NCI-H2196 (cell line): ENCODE measurements at regions not wholly inside any gene's neighbourhood (a gene's known extent, or its start where the extent isn't known, plus 50 kb on each side); places are given as distances from the start of the nearest gene placed in this dataset.
"Not testable (repeated sequence)": the region's sequence is repeated elsewhere in the genome, so short reads cannot be mapped to it uniquely, and the experiment has no call there.

Experiments used
- DNase-seq: peaks from one replicate; lab custom pipeline; 2025; ENCODE audit not compliant: unreplicated experiment; lab: John Stamatoyannopoulos, UW

DNA sequence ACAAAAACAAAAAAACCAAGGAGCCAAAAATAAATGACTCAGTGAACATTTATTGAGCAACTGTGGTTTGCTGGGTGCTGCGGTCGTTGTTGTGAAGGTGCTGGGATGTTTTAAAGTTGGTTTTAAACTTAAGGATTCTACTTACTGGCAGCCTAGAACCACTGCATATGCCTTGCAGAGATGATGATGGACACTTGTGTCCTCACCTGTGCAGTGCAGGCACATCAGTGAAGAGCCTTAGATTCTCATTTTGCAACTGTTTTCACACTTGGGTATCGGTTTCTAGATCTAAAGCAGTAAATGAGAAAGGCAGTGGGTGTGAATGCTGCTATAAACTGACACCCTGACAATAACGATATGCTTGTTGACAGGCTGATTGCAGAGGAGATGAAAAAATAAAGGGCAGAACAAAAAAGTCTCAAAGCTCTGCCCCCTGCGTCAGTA lies 68.8 kb downstream of the UTRN start:
- no peak for DNase-seq

DNA sequence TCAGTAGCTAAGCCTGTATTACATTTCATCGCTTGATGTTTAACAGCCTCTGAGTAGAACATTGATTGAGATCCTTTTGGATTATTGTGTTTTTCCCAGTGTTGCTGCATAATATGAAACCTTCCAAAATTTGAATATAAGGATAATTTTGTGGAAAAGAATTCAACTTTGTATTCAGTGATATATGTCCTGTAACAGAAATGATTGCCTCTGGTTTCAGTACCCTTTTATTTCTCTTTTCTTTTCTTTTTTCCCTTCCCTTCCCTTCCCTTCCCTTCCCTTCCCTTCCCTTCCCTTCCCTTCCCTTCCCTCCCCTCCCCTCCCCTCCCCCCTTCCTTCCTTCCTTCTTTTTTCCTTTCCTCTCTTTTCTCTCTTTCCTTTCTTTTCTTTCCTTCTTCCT lies 74.6 kb downstream of the UTRN start:
- no peak for DNase-seq

DNA sequence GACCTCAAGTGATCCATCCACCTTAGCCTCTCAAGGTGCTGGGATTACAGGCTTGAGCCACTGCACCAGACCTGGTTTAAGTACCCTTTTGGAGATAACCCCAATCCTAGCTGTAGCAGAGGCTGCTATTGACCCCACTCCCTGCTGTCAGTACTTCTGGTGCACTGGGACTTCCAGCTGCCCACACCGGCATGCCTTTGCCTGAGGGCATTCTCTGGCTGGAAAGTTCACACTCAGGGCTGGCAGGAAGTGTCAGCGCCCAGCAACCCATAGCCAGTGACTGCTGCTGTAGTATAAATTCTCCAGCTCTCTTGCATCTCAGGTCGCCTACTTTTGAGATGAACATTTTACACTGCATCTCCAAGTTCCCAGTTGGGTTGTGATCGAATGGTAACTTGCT lies 75.3 kb downstream of the UTRN start:
- no peak for DNase-seq

DNA sequence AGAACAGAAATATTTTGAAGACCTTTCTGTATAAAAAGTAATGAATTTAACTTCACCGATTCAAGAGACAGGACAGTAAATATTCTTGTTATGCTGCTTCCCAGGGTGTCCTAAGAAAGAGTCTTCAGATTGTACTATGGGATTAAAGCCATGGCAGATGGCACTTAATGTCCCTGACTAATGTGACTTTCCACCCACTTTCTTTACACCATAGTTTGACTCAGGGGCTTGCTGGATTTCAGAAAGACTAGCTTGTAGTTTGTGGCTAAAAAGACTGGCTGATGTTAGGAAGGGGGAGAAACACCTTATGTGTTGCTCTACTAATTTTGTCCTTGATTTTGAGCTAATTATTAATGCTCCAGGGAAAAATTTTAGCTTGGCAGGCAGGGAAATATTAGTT lies 75.9 kb downstream of the UTRN start:
- DNase-seq = no peak

DNA sequence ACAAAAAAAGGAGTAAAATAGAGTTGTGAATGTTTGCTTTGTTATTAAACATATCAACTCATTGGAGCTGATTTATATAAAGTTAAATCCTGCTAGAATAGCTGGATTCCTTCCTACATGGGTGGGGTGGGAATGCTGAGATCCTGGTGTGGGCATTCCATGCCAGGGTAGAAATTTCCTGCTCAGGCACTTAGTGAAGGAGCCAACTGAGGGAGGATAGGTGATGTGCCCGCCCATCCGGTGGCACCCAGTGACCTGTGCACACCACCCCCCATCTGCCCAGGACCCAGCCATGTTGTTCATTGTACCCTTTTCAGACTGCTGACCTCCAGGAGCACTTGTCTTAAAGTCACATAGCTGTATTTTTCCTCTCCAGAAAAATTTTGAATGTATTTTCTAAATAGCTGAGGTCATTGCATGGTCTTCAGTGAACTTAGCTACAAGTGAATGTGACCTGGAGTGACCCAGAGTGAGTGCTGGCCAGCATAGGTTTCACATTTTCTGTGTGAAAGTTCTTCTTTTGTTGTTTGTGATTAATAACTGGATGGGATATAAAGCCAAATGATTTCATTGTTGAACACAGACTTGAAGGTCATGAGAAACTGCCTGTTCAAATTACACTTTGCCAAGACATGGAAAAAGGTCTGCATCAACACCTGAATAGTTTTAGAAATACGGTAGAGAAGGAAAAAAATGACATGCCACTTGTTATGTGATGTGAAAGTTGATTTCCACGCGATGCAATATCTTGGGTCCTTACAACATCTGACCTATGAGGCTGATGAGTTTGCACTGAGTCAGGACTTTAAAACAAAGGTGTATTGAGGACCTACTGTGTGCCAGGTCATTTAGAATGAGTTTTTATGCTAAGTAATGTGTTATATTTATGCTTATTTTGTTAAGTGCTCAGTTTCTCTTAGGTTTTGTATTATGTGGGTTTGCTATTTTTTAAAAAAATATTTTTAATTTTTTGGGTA lies 77.2 kb downstream of the UTRN start:
- no peak for DNase-seq

DNA sequence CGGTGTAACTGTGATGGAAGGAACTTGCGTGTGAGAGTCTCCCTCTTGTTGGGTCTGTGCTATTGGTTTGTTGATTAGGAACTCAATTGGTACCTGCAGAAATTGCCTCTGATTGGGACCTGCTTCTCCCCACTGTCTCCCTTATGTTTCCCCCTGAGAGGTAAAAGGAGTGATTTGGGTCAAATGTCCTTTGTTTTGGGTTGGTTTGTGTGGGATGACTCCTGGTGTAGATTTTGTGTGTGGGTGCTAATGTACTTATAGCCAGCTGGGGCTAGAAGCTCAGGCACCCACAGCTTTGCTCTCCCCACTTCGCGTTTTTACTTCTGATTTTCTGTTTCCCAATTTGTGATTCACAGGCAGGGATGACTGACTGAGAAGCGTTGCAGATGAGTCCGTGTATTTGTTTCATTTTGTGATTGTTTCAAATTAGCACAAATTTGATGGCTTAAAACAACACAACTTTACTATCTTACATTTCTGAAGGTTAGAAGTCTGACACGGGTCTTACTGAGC lies 79.1 kb downstream of the UTRN start:
- no peak for DNase-seq

DNA sequence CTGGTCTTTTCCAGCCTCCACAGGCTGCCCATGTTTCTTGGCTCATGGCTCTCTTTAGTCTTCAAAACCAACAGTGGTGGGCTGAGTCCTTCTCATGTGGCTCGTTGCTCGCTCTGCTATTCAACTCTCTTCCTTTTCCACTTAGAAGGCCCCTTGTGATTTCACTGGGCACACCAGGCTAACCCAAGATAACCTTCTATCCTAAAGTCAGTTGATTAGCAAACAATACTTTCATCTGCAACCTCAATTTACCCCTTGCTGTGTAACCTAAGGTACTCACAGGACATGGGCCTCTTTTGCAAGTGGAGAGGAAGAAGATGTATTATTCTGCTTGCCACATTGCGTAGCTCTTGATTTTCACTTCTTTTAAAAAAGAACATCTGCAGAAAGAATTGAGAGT lies 79.6 kb downstream of the UTRN start:
- no peak for DNase-seq

DNA sequence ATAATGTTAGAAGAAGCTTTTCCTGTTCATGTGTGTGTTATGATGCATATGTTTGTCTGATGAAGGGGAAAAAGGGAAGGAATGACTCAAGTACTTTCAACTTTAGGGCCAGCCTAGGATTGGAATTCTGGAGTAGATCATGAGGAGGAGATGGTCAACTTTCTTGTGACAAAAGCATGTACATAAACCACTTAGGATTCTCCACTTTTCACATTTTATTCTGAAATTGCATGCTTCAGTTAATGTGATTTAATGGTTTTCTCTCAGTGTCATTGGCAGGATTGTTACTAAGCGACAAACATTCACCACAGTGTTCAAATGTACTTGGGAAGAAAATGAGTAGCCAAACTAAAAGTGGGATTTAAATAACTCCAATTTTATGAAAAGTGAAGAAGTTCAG lies 80.1 kb downstream of the UTRN start:
- DNase-seq = no peak

DNA sequence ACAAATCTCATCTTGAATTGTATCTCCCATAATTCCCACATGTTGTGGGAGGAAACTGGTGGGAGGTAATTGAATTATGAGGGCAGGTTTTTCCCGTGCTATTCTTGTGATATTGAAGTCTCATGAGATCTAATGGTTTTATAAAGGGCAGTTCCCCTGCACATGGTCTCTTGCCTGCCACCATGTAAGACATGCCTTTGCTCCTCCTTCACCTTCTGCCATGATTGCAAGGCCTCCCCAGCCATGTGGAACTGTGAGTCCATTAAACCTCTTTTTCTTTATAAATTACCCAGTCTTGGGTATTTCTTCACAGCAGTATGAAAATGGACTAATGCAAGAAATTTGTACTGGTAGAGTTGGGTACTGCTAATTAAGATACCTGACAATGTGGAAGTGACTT lies 84.6 kb downstream of the UTRN start:
- DNase-seq = not testable (repeated sequence)

DNA sequence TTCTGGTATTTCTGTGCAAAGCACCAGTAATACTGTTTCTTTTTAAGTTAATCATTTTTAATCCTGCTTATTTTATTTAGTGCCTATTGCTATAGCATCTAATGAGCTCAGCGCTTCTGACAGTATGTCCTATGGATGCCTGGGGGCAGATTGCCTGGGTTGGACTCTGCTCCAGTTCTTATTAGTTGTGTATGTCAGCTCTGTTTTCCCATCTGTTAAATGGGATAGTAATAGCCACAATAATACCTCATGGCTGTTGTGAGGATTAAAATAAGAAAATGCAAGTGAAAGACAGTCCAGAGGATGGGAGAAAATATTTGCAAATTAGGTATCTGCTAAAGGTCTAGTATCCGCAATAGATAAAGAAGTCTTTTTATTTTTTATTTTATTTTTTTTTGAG lies 87.0 kb downstream of the UTRN start:
- DNase-seq = no peak

DNA sequence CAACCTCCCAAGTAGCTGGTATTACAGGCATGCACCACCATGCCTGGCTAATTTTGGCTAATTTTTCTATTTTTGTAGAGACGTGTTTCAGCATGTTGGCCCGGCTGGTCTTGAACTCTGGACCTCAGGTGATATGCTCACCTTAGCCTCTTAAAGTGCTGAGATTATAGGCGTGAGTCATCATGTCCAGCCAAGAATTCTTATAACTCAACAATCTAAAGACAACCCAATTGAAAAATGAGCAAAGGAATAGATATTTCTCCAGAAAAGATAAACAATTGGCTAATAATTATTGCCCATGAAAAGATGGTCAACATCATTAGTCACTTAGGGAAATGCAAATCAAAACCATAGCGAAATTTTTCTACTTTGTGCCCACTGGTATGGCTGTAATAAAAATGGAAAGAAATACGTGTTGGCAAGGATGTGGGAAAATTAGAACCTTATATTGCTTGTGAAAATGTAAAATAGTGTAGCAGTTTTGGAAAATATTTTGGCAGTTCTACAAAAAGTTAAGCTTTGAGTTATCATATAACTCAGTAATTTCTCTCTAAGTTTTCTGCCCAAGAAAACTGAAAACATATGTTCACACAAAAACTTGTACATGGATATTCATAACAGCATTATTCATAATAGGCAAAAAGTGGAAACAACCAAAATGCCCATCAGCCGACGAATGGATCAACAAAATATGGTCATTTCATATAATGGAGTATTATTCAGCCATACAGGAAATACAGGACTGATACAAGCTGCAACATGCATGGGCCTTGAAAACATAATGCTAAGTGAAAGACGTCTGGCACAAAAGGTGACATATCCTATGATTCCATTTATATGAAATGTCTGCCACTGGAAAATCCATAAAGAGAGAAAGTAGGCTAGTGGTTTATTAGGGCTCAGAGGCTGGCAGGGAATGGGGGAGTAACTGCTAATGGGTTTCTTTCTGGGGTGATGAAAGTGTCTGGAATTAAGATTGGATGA lies 87.8 kb downstream of the UTRN start:
- DNase-seq = no peak

DNA sequence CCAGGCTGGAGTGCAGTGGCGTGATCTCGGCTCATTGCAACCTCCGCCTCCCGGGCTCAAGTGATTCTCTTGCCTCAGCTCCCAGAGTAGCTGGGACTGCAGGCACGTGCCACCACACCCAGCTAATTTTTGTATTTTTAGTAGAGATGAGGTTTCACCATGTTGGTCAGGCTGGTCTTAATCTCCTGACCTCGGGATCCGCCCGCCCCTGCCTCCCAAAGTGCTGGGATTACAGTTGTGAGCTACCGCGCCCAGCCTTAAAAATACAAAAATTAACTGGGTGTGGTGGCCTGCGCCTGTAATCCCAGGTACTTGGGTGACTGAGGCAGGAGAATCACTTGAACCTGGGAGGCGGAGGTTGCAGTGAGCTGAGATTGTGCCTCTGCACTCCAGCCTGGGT lies 89.4 kb downstream of the UTRN start:
- DNase-seq = not testable (repeated sequence)

DNA sequence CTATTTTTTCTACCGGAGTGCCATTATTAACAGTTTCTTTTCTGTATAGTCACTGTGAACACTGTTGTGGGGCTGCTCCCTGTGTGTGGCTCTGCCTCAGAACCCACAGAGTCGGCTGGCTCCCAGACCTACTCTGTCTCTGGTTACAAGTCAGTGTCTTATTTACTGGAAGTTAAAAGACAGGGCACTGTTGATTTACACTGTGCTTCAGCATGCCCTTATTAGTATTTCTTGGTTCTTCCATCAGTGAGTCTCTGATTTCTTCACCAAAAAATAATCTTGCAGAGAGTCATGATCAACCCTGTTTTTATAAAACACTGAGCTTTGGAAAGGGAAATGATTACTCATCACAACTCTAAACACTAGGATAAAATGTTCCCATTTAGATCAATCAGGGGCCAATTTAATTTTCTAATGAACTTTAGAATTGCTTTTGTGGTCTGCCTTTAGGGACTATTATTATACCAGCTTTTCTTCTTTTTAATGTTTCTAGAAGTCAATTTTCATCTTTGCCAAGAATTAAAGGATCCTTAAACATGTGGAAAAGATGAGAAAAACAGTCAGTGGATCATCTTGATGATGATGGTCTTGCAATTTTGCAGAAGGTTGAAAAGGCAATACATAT lies 92.6 kb downstream of the UTRN start:
- no peak for DNase-seq

DNA sequence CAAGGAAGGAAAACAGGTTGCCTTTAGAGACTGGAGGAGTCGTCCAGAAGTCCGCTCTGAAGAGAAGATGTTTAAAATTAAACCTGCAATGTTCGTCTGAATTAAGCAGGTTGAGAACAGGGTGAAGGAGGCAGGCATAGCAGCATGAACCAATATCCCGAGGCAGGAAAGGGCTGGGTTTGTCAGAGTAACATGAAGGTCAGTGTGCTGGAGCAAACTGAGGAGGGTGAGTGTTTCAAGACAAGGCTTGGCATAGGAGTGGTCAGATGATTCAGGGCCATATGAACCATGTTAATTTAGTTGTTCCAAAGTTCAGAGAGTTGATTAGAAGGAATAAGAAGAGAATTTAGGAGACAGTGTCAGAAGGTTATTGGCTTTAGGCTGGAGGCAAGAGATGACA lies 93.3 kb downstream of the UTRN start:
- no peak for DNase-seq

DNA sequence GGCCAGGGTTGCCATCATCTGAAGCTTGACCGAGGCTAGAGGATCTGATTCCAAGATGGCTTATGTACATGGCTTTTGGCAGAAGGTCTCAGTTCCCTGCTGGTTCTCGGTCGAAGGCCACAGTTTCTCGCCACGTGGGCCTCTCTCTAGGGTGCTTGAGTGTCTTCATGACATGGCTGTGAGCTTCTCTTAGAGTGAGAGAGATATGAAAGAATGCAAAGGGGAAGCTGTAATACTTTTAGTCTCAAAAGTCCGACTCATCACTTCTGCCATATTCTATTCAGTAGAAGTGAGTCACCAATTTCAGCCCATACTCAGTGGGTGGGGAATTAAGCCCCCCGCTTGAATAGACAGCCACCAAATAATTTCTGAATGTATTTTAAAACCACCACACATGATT lies 94.2 kb downstream of the UTRN start:
- no peak for DNase-seq

DNA sequence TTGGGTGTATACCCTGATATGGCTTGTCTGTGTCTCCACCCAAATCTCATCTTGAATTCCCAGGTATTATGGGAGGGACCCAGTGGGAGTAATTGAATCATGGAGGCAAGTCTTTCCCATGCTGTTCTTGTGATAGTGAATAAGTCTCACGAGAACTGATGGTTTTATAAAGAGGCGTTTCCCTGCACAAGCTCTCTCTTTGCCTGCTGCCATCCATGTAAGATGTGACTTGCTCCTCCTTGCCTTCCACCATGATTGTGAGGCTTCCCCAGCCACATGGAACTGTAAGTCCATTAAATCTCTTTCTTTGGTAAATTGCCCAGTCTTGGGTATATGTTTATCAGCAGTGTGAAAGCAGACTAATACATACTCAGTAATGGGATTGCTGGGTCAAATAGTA lies 96.4 kb downstream of the UTRN start:
- DNase-seq = not testable (repeated sequence)

DNA sequence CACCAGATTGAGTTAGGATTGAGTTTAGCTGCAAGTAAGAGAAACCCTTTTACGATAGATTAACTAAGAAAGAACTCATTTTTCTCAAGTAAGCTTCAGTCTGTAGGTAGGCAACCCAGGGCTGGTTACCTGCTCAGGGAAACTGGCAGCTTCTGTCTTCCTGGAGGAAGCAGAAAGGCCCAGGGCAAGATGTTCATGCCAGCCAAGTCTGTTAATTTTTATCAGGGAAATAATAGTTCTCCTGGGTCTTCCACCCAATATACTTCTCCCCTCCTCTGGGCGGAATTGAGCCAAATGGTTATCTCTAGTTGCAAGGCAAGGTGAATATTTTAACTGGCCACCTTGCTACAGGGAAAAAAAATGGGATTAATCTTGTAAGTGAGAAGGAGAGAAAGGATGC lies 98.2 kb downstream of the UTRN start:
- DNase-seq = no peak

DNA sequence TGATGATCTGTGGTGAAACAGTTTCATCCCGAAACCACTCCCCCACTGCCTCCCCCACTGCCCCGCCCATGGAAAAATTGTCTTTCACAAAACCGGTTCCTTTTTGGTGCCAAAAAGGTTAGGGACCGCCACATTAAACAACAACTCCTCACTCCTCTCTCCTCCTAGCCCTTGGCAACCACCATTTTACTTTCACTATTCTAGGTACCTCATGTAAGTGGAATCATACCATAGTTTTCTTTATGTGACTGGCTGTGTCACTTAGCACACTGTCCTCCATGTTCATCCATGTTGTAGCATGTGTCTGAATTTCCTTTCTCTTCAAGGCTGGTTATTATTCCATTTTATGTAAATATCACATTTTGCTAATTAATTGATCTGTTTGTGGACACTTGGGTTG lies 99.3 kb downstream of the UTRN start:
- DNase-seq = no peak

DNA sequence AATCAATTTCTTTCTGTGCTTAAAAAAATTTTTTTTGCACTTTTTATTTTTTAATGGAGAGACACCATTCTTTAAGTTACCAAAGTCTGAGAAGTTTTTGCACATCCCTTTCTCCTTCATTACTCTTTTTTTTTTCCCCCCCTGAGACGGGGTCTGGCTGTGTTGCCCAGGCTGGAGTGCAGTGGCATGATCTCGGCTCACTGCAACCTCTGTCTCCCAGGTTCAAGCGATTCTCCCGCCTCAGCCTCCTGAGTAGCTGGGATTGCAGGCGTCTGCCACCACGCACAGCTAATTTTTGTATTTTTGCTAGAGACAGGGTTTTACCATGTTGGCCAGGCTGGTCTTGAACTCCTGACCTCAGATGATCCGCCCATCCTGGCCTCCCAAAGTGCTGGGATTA lies 104.3 kb downstream of the UTRN start:
- DNase-seq = not testable (repeated sequence)

DNA sequence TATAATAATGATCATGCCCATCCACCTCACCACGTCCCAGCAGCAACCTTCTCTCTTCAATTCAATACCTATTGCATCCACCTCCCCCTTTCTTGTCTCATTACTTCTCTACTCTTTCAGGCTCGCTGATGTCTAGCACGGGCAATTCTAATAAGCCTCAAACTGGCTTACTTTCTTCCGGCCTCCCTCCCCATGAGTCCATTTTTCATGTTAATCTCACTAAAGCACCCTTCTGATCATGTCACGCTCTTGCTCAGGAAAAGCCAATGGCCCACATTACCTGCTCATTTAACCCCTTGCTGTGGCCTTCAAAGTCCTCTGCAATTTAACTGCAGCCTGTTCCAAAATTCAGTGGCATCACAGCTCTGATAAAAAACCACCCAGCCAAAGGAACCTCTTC lies 105.1 kb downstream of the UTRN start:
- DNase-seq = no peak

DNA sequence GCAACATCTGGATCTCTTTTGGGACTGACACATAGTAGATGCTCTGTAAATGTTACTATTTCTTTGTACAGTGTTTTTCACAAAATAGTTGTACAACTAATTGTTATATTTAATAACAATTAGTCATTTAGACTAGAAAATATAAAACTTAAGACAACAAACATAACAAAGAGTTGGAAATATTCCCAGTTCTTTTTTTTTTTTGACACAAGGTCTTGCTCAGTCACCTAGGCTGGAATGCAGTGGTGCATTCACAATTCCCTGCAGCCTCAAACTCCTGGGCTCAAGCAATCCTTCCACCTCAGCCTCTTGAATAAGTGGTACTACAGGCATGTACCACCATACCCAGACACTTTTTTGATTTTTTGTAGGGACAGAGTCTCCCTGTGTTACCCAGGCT lies 105.8 kb downstream of the UTRN start:
- no peak for DNase-seq
